GM21360 (cell line): ENCODE measurements at regions not wholly inside any gene's neighbourhood (a gene's known extent, or its start where the extent isn't known, plus 50 kb on each side); places are given as distances from the start of the nearest gene placed in this dataset.
"Not testable (repeated sequence)": the region's sequence is repeated elsewhere in the genome, so short reads cannot be mapped to it uniquely, and the experiment has no call there.

ENCODE experiments used
- ATAC-seq: cut with Tn5 transposase; IDR thresholded peaks from one replicate; pipeline ENCODE4 v1.9.1; 2021; ENCODE audit warnings: mild to moderate bottlenecking, moderate library complexity; ENCODE audit not compliant: unreplicated experiment

DNA sequence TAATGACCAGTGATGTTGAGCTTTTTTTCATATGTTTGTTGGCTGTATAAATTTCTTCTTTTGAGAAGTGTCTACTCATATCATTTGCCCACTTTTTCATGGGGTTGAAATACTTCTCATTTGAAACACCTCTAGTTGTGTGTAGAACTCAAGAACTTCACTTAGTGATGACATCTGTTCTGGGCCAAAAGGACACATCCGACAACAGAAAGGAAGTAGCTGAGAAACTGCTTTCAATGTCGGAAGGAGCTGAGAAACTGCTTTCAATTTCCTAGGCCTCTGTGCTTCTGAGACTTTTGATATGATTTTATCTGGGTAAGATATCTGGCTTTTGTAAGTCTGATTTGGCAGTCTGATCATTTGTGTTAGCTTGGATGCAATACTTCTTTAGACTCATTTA, 635.3 kb downstream of the TMTC2 start:
- no peak for ATAC-seq

- no peak for ATAC-seq
These were observed 633.6 kb downstream of the TMTC2 start for GRCh38 chr12:83320350-83320749.

DNA sequence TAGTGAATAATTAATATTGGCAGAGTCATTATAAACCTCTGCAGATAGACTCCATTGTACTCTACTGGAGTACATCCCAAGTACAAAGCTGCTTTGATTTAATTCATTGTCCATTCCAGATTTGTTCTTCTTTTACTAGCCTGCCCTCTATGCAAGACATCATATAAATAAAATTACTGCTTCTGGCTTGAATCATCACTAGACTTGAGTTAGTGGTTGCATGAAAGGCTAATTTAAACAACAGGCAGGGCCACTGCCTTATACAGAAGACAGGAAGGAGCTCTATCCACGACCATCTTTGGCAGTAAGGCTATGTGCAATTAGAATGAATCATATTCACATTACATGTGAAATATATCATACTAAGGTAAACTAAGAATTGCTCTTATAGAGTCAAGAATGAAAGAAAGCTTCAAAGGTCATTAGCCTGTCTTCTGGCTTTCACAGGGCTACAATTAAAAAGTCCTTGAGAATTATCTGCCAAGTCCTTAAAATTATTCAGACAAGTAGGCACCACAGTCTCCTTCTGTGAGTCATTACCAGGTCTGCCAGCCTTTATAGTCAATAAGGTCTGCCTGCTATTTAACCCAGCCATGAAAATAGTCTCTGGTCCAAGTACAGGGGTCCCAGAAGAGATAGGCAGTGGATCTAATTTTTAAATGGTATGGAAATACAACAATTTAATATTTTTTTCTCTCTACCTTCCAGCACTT, 631.8 kb downstream of the TMTC2 start:
- no peak for ATAC-seq

DNA sequence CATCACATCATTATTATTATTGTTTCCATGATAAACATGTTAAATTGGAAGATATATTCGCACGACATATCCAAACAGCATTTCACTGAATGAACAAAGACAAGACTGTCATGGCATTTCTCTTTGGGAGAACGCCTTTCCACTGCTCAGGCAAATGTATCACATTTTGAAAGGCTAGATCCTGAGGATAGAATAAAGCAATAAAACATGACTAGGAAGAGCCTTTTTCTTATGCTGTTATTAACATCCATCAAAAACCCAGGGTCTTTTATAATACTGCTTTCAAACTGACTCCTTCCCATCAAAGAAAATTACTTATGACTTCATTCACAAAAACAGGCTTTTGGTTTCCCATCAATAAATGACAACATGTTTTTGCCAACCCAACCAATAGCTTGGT, 630.9 kb downstream of the TMTC2 start:
- no peak for ATAC-seq

DNA sequence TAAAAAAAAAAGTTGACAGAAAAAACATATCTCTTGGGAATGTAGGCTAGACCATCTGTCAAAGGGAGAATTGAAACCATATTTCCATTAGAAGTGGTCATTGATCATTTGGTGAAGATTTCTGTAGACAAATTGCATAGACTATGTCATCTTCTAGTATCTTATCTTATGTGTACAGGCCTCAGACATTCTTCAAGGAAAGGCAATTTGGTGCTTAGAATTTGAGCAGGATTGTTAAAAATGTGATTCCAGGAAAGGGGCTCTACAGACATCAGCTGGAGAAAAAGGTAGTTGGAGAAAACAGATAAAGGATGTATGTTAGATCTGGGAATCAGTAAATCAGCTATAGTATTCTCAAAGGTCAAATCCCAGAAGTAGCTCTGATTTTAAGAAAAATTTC, 627.1 kb downstream of the TMTC2 start:
- no peak for ATAC-seq

DNA sequence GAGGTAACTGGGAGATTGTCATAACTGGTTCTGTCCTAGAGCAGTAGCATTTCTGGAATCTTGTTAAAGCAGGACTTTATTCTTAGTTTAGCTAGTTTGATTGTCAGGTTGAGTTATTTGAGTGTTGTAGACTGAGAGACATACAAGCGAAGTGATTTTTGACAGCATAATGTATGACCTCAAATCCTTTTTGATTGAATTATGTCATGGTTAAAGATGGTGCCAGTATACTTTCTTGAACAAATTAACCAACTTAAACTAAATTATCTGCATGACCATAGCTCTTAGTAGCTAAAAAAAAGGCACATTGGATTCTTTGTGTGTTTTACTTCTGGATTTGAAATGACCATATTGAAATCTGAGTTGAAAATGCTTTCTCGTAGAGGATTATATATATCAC, 626.6 kb downstream of the TMTC2 start:
- ATAC-seq = no peak

- no peak for ATAC-seq
These were observed 590.2 kb downstream of the TMTC2 start for GRCh38 chr12:83276904-83277303.

- no peak for ATAC-seq
These were observed 584.5 kb downstream of the TMTC2 start for GRCh38 chr12:83271201-83271600.

DNA sequence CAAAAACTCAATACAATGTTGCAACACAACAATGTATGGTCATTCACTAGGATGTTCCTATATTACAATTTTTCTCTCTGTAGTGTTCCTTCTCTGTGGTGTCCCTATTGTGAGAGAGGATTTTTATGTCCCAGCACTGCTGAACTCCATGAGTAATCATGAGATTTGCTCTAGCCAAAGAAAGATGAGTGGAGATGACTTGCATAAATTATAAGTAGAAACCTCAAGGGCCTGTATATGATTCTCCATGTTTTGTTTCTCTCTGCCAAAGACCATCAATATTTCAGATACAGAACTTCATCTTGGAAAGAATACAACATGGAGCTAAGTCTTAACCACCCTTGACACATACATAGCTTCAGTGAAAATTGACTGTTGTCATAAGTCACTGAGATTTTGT, 579.1 kb downstream of the TMTC2 start:
- ATAC-seq = no peak

DNA sequence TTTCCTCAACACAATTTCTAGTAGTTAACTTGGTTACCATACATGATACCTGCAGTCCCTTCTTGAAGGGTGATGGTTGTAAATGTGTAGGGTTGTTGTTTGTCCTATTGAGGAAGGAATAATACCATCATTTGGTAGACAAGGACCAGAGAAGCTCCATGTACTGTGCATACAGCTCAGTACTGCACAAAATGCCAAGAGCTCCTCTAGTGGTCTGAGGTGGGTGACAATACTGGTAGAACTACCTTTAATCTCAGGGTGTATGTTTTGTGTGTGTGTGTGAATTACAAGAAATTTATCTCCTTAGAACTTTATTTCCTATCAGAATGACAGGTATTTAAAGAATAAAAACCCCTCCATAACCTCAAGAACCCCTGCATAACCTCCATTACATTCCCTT, 575.3 kb downstream of the TMTC2 start:
- ATAC-seq = no peak

- not testable (repeated sequence) for ATAC-seq
These were observed 573.4 kb downstream of the TMTC2 start for GRCh38 chr12:83260126-83260525.

- ATAC-seq = no peak
These were observed 571.0 kb downstream of the TMTC2 start for GRCh38 chr12:83257726-83258125.

- no peak for ATAC-seq
These were observed 569.9 kb downstream of the TMTC2 start for GRCh38 chr12:83256562-83256961.

GRCh38 chr12:83250866-83251265, 564.2 kb downstream of the TMTC2 start:
- ATAC-seq = no peak

- no peak for ATAC-seq
These were observed 558.5 kb downstream of the TMTC2 start for GRCh38 chr12:83245156-83245555.

DNA sequence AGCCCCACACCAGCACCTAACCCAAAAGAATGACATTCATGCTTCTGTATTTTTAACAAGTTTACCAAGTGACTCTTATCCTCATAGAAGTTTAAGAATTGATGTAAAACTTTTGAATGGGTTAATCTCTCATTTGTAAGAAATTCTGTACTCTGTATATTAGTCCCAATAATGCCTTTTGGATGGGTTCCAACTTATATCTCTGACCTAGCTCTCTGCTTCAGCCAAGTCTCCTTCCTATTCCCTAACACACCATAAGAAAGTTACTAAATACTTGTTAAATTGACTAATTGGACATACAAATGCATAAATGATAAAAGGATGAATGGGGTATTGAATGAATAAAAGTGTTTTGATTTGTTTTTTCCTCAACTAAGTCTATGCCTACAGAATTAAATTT, 557.3 kb downstream of the TMTC2 start:
- ATAC-seq = no peak

- ATAC-seq = not testable (repeated sequence)
These were observed 547.3 kb downstream of the TMTC2 start for GRCh38 chr12:83233987-83234386.

DNA sequence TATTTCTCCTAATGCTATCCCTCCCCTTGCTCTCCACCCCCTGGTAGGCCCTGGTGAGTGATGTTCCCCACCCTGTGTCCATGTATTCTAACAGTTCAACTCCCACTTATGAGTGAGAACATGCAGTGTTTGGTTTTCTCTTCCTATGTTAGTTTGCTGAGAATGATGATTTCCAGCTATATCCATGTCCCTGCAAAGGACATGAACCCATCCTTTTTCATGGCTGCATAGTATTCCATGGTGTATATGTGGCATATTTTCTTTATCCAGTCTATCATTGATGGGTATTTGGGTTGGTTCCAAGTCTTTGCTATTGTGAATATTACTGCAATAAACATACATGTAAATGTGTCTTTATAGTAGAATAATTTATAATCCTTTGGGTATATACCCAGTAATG, 540.3 kb downstream of the TMTC2 start:
- not testable (repeated sequence) for ATAC-seq

DNA sequence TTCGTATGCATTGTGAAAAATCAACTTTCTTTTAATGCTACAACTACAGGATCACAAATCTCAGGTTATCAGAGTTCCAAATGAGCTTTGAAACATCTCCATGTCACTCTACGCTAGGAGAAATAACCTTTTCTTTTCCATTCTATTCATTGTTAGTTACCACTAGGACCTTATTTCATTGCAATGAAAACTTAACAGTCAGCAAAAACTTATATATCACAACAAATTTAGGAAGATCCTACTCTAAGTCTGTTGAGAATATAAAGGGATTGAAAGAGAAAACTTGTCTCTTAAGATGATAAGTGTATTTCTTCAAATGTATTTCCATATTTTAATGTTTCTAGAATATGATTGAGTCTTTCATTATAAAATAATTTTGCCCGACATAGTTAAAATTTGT, 539.1 kb downstream of the TMTC2 start:
- no peak for ATAC-seq

- ATAC-seq = no peak
These were observed 537.3 kb downstream of the TMTC2 start for GRCh38 chr12:83224012-83224411.

DNA sequence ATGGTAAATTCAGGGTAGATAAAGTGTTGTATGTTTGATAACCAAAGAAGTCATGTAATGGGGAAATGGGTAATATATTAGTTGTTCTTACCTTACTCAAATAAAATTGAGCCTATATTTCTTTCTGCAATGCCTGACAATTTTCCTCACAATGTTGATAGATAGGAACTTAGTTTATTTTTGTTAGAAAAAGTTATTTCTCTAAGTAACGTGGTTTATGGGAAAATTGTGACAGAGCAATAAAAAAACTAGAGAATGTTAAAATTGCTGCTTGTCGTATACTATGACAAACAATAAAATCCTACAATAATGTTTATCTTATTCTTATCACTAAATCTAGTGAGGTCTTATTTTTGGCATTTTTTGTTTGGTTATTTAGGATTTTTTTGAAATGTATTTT, 534.1 kb downstream of the TMTC2 start:
- ATAC-seq = no peak

- no peak for ATAC-seq
These were observed 529.5 kb downstream of the TMTC2 start for GRCh38 chr12:83216230-83216629.

GRCh38 chr12:83214185-83214584, 527.5 kb downstream of the TMTC2 start:
- no peak for ATAC-seq
